Gastroesophageal sphincter (tissue), 4 donors: ENCODE measurements at regions not wholly inside any gene's neighbourhood (a gene's known extent, or its start where the extent isn't known, plus 50 kb on each side); places are given as distances from the start of the nearest gene placed in this dataset.

Experiments
- ATAC-seq: fragments of 150-250 bp; one replicate; pipeline ENCODE4 v1.9.1; 2016; ENCODE audit warnings: mild to moderate bottlenecking, moderate library complexity
- H3K27ac ChIP-seq, 4 donors: fragments of 200-600 bp; sonication (generic) in 3 of 4; 1 replicate in 3 of 4; 2 replicates in 1 of 4; pipeline ENCODE4 v1.5.1; 2016 to 2019
- H3K27me3 ChIP-seq: fragments of 200-600 bp; sonication (generic); one replicate; pipeline ENCODE4 v1.5.1; 2019
- H3K36me3 ChIP-seq, 2 donors: fragments of 200-600 bp; sonication (generic); one replicate each; pipeline ENCODE4 v1.5.1; 2019; ENCODE audit warnings: control low read depth in 1 of 2
- H3K4me1 ChIP-seq, 3 donors: fragments of 200-600 bp; sonication (generic); 1 replicate in 2 of 3; 2 replicates in 1 of 3; pipeline ENCODE4 v1.5.1; 2016 to 2019; ENCODE audit warnings: control low read depth in 2 of 3
- H3K4me3 ChIP-seq, 2 donors: fragments of 200-600 bp; sonication (generic); one replicate each; pipeline ENCODE4 v1.5.1; 2019; ENCODE audit warnings: mild to moderate bottlenecking in 1 of 2, moderate library complexity in 1 of 2
- H3K9me3 ChIP-seq, 3 donors: fragments of 200-600 bp; sonication (generic); one replicate each; pipeline ENCODE4 v1.5.1; 2017 to 2019; ENCODE audit warnings: control low read depth in 2 of 3
- CTCF ChIP-seq, 4 experiments: fragments of 200-600 bp in 2 of 4; fragments of 450-650 bp in 2 of 4; sonication (generic) in 1 of 4; IDR thresholded peaks; one replicate each; pipeline ENCODE4 v1.5.1; 2017 to 2019; ENCODE audit warnings: antibody characterized with exemption in 4 of 4, mild to moderate bottlenecking in 2 of 4, moderate library complexity in 2 of 4
- EP300 ChIP-seq: sonication (generic); formaldehyde crosslinking; IDR thresholded peaks from one replicate; pipeline ENCODE4 v1.6.1; 2017; ENCODE audit warnings: antibody characterized with exemption, mild to moderate bottlenecking
- POLR2A ChIP-seq, 2 donors: fragments of 450-650 bp; IDR thresholded peaks; one replicate each; pipeline ENCODE4 v1.6.1; 2017; ENCODE audit warnings: antibody characterized with exemption in 2 of 2, mild to moderate bottlenecking in 2 of 2, moderate library complexity in 1 of 2
- POLR2AphosphoS5 ChIP-seq: sonication (generic); formaldehyde crosslinking; IDR thresholded peaks from one replicate; pipeline ENCODE4 v1.6.1; 2017; ENCODE audit warnings: antibody characterized with exemption
- WGBS, 2 donors: methylation state at CpG; one replicate each; pipeline ENCODE4 v1.1.5; 2018; ENCODE audit warnings: low coverage in 1 of 2; 5-methylcytosine and 5-hydroxymethylcytosine counted together

DNA sequence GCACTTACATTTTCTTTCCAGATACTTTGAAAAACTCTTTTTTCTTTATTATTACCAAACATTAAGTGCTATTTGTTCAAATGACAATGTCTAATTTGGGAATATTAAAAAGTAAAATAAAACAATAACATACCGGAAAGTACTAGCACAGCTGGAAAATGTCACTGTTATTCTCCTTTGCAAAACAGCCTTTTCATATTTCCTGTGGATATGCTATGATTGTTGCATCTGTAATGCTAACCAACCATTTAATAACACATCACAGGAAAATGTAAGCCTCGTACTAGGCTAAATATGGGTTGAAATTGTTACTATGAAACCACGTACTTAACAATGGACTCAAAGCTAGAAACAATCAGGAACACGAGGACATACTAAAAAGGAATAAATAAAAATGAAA, 298.1 kb downstream of the CBLN2 start:
- H3K27ac ChIP-seq, result no peak overlapping the region
- no peaks in the 10 kb centered on the region for H3K4me1 ChIP-seq
- H3K36me3 ChIP-seq, result no peaks in the 10 kb centered on the region
- H3K9me3 ChIP-seq, result no peaks in the 10 kb centered on the region
- H3K4me3 ChIP-seq, result no peak overlapping the region
- no peak for ATAC-seq
- WGBS, 2 donors, result 21 to 25% methylated on average over 4 of the region's 4 CpGs
- no peaks in the 10 kb centered on the region for H3K27me3 ChIP-seq
- no peak for TF ChIP-seq EP300
- TF ChIP-seq POLR2A (IDR thresholded peaks at IDR 0.05), result no peak
- no peak for TF ChIP-seq CTCF (IDR thresholded peaks at IDR 0.05)
- no peak for TF ChIP-seq POLR2AphosphoS5

DNA sequence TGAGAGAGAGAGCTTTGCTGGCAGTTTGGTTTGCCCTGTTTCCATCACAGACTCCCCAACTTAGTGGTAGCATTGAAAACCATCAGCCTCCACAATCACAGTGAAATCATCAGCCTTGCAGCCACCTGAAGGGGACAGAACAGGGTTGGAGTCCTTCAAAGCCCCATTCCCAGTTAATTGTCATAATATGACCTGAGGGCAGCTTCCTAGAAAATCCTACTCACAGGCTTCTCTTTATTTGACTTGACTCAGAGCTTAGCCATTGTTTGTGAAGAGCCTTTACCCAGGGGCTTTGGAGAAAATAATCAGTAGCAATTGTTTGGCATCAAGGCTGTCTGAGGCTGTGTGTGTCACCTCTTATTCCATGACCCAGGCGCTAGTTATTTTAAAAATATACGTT, 308.7 kb downstream of the CBLN2 start:
- Histone ChIP-seq H3K4me1 (no peaks in the 10 kb centered on the region), H3K4me3 (no peak overlapping the region), H3K36me3 (no peaks in the 10 kb centered on the region), H3K9me3 (no peaks in the 10 kb centered on the region), H3K27me3 (no peaks in the 10 kb centered on the region), H3K27ac (no peak overlapping the region)
- no peak for TF ChIP-seq POLR2A (IDR thresholded peaks at IDR 0.05)
- TF ChIP-seq CTCF (IDR thresholded peaks at IDR 0.05), result no peak
- 70% methylated on average over 2 of the region's 2 CpGs; no CpG with 5 or more reads in 1 of the 2 donors for WGBS, 2 donors
- ATAC-seq, result no peak

- Histone ChIP-seq H3K36me3 (no peaks in the 10 kb centered on the region), H3K4me1 (no peaks in the 10 kb centered on the region), H3K27me3 (no peaks in the 10 kb centered on the region), H3K4me3 (no peak overlapping the region), H3K9me3 (no peaks in the 10 kb centered on the region), H3K27ac (no peak overlapping the region)
- TF ChIP-seq POLR2AphosphoS5 (no peak), CTCF (IDR thresholded peaks at IDR 0.05) (no peak), POLR2A (IDR thresholded peaks at IDR 0.05) (no peak), EP300 (no peak)
- no peak for ATAC-seq
- 50 to 64% methylated on average over 3 to 4 of the region's 4 CpGs for WGBS, 2 donors
Observed at GRCh38 chr18:72233106-72233505, 311.0 kb downstream of the CBLN2 start.

DNA sequence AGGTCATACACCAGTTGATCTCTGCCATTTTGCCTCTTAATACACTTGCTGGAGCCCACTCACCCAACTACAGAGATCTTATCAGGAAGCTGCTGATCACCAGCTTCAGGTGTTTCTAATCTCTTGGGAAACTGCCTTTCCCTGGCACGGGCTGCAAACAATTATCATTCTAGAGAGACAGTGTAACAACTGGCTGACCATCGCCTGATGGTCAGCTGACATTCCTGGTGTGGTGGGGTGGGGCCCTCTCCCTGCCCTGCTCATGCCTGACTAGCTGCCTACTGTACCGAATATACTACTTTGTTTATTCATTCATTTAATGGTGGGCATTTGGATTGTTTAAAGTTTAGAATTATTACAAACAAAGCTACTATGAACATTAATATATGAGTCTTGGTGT, 311.5 kb downstream of the CBLN2 start:
- WGBS, 2 donors, result 75% methylated on average over 3 of the region's 3 CpGs; no CpG with 5 or more reads in 1 of the 2 donors
- ATAC-seq, result no peak
- Histone ChIP-seq H3K36me3 (no peaks in the 10 kb centered on the region), H3K4me1 (no peaks in the 10 kb centered on the region), H3K27ac (no peak overlapping the region), H3K9me3 (no peaks in the 10 kb centered on the region), H3K27me3 (no peaks in the 10 kb centered on the region), H3K4me3 (no peak overlapping the region)
- TF ChIP-seq POLR2AphosphoS5 (no peak), CTCF (IDR thresholded peaks at IDR 0.05) (no peak), EP300 (no peak), POLR2A (IDR thresholded peaks at IDR 0.05) (no peak)

DNA sequence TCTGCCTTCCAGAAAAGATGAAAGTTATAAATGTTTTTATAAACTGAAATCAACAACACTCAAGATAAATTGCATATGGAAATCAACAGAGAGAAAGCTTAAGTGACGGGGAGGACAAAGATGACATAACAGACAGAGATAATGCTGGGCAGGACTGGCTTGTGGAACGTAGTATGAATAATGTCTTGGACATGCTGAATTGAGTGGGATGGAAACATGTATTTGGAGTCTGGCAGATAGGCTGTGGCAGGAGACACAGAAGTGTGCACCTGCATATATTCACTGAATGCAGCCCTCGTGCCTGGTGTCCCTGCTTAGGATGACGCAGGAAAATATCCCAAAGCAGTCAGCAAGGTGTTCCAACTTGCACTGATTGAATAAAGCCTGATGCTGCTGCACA, 318.2 kb downstream of the CBLN2 start:
- no peak for TF ChIP-seq POLR2A (IDR thresholded peaks at IDR 0.05)
- TF ChIP-seq CTCF (IDR thresholded peaks at IDR 0.05), result no peak
- TF ChIP-seq EP300, result no peak
- TF ChIP-seq POLR2AphosphoS5, result no peak
- ATAC-seq, result no peak
- no peaks in the 10 kb centered on the region for H3K4me1 ChIP-seq
- H3K4me3 ChIP-seq, result no peak overlapping the region
- WGBS, 2 donors, result 33 to 56% methylated on average over 4 of the region's 4 CpGs
- H3K27me3 ChIP-seq, result no peaks in the 10 kb centered on the region
- H3K27ac ChIP-seq, result no peak overlapping the region
- no peaks in the 10 kb centered on the region for H3K9me3 ChIP-seq
- no peaks in the 10 kb centered on the region for H3K36me3 ChIP-seq
